ENCODE measurements at regions not wholly inside any gene's neighbourhood (a gene's known extent, or its start where the extent isn't known, plus 50 kb on each side); places are given as distances from the start of the nearest gene placed in this dataset.

GRCh38 chr1:184272175-184272866 is 114.5 kb upstream of the C1orf21 start:
- no peak for DNase-seq

GRCh38 chr1:184276416-184276815 is 110.4 kb upstream of the C1orf21 start:
- DNase-seq = no peak

- no peak for DNase-seq
These were observed 106.8 kb upstream of the C1orf21 start for GRCh38 chr1:184279911-184280458.

- peak in 11 of 51 donors; percentile 2 to 23 (median 6) for DNase-seq
These were observed 102.8 kb upstream of the C1orf21 start for GRCh38 chr1:184283999-184284398.

- DNase-seq = no peak
These were observed 101.9 kb upstream of the C1orf21 start for GRCh38 chr1:184284900-184285299.

- no peak for DNase-seq
These were observed 101.3 kb upstream of the C1orf21 start for GRCh38 chr1:184285401-184286087.

GRCh38 chr1:184287001-184287400 is 99.8 kb upstream of the C1orf21 start:
- DNase-seq = no peak

- no peak for DNase-seq
These were observed 96.8 kb upstream of the C1orf21 start for GRCh38 chr1:184289825-184290550.

GRCh38 chr1:184291701-184292100 is 95.1 kb upstream of the C1orf21 start:
- no peak for DNase-seq

- DNase-seq = no peak
These were observed 94.7 kb upstream of the C1orf21 start for GRCh38 chr1:184292101-184292500.

GRCh38 chr1:184294101-184294500 is 92.7 kb upstream of the C1orf21 start:
- DNase-seq = no peak

GRCh38 chr1:184296466-184297243 is 90.2 kb upstream of the C1orf21 start:
- peak in 19 of 51 donors; percentile 2 to 47 (median 12) for DNase-seq

- DNase-seq = no peak
These were observed 89.5 kb upstream of the C1orf21 start for GRCh38 chr1:184297244-184297750.

GRCh38 chr1:184298440-184299405 is 88.1 kb upstream of the C1orf21 start:
- peak in 9 of 51 donors; percentile 6 to 29 (median 15) for DNase-seq

- DNase-seq = no peak
These were observed 87.4 kb upstream of the C1orf21 start for GRCh38 chr1:184299406-184299790.

GRCh38 chr1:184299796-184300195 is 87.0 kb upstream of the C1orf21 start:
- DNase-seq = no peak

- no peak for DNase-seq
These were observed 86.4 kb upstream of the C1orf21 start for GRCh38 chr1:184300446-184300845.

GRCh38 chr1:184301227-184301626 is 85.6 kb upstream of the C1orf21 start:
- no peak for DNase-seq

- no peak for DNase-seq
These were observed 84.5 kb upstream of the C1orf21 start for GRCh38 chr1:184302346-184302745.
